Aorta (tissue), 5 donors: ENCODE measurements at regions not wholly inside any gene's neighbourhood (a gene's known extent, or its start where the extent isn't known, plus 50 kb on each side); places are given as distances from the start of the nearest gene placed in this dataset.
A peak's percentile ranks its signal among the peaks of the same experiment; 100 is the strongest.
"Not testable (repeated sequence)": the region's sequence is repeated elsewhere in the genome, so short reads cannot be mapped to it uniquely, and the experiment has no call there.

Experiments
- ATAC-seq: fragments of 200-7000 bp; cut with Tn5 transposase; one replicate; pipeline ENCODE4 v1.9.1; 2022; ENCODE audit warnings: moderate library complexity; ENCODE audit not compliant: low FRiP score
- DNase-seq, 2 donors: peaks; one replicate each; pipeline ENCODE4 v3.0.0-alpha.2; 2020
- H3K27ac ChIP-seq, 2 donors: one replicate each; pipeline ENCODE4 v1.5.1; 2013; ENCODE audit warnings: low read length in 2 of 2, mild to moderate bottlenecking in 2 of 2, moderate library complexity in 2 of 2, control low read depth in 1 of 2, inconsistent platforms in 1 of 2, low read depth in 1 of 2
- H3K27me3 ChIP-seq, 2 donors: one replicate each; pipeline ENCODE4 v1.6.1; 2013; ENCODE audit warnings: control low read depth in 1 of 2, low read length in 1 of 2, mild to moderate bottlenecking in 1 of 2, moderate library complexity in 1 of 2; ENCODE audit not compliant: insufficient read depth in 2 of 2, control insufficient read depth in 1 of 2
- H3K36me3 ChIP-seq, 2 donors: one replicate each; pipeline ENCODE4 v1.6.1; 2013; ENCODE audit warnings: control low read depth in 1 of 2, low read length in 1 of 2, mild to moderate bottlenecking in 1 of 2; ENCODE audit not compliant: insufficient read depth in 2 of 2, control insufficient read depth in 1 of 2
- H3K4me1 ChIP-seq, 2 donors: one replicate each; pipeline ENCODE4 v1.6.1; 2013; ENCODE audit warnings: low read length in 2 of 2, control low read depth in 1 of 2, mild to moderate bottlenecking in 1 of 2, moderate library complexity in 1 of 2; ENCODE audit not compliant: insufficient read depth in 2 of 2, control insufficient read depth in 1 of 2
- H3K4me3 ChIP-seq, 2 donors: one replicate each; pipeline ENCODE4 v1.5.1; 2013; ENCODE audit warnings: low read length in 2 of 2, control low read depth in 1 of 2, mild to moderate bottlenecking in 1 of 2
- H3K9me3 ChIP-seq: one replicate; pipeline ENCODE4 v1.6.1; 2013; ENCODE audit warnings: mild to moderate bottlenecking, low read length; ENCODE audit not compliant: control insufficient read depth
- WGBS, 2 donors: extraction: QIAGEN DNeasy Blood & Tissue Kit; methylation state at CpG; one replicate each; pipeline ENCODE4 v1.1.7; 2013; 5-methylcytosine and 5-hydroxymethylcytosine counted together
- intact Hi-C, 2 donors: fragments of 100-400 bp; cut with DNase I; formaldehyde crosslinking; loops; one replicate each; pipeline versions ENCODE4 v1.14.2 to v1.15.0; 2022
- donor health status: healthy with polysubstance abuse.
- donor health status: Bipolar disorder and iron deficiency.
- donor health status: DM: no; HTN: no; CAD: no.
- donor health status: DM: no; HTN: no; CAD: no.
- donor health status: DM: yes; HTN: yes; CAD: no.

- intact Hi-C loops = no loop called here
- H3K4me3 ChIP-seq = no peak overlapping the region
- DNase-seq = no peak
- ATAC-seq = no peak
- H3K9me3 ChIP-seq = no peaks in the 10 kb centered on the region
- no peaks in the 10 kb centered on the region for H3K27me3 ChIP-seq
- H3K36me3 ChIP-seq = no peaks in the 10 kb centered on the region
- 90 to 91% methylated on average over 4 of the region's 4 CpGs for WGBS, 2 donors
- no peaks in the 10 kb centered on the region for H3K4me1 ChIP-seq
- no peak overlapping the region for H3K27ac ChIP-seq
Observed at GRCh38 chr7:65287023-65287422, 86.6 kb upstream of the ZNF92 start.

GRCh38 chr7:65285906-65286864, 87.5 kb upstream of the ZNF92 start:
- Histone ChIP-seq H3K27ac (no peak overlapping the region), H3K9me3 (no peaks in the 10 kb centered on the region), H3K4me3 (no peak overlapping the region), H3K4me1 (no peaks in the 10 kb centered on the region), H3K36me3 (no peaks in the 10 kb centered on the region), H3K27me3 (no peaks in the 10 kb centered on the region)
- intact Hi-C loops = no loop called here
- ATAC-seq (no peak), DNase-seq (no peak)
- 82 to 88% methylated on average over 3 of the region's 3 CpGs for WGBS, 2 donors

- H3K27ac ChIP-seq, H3K4me3 ChIP-seq, H3K4me1 ChIP-seq, H3K9me3 ChIP-seq, intact Hi-C loops, H3K27me3 ChIP-seq, ATAC-seq, H3K36me3 ChIP-seq, DNase-seq: not testable (repeated sequence)
- WGBS, 2 donors = 93 to 96% methylated on average over 2 of the region's 2 CpGs
Observed at GRCh38 chr7:65285241-65285640, 88.4 kb upstream of the ZNF92 start.

- ATAC-seq = no peak
- 72 to 73% methylated on average over 2 of the region's 2 CpGs for WGBS, 2 donors
- Histone ChIP-seq H3K27me3 (no peaks in the 10 kb centered on the region), H3K27ac (no peak overlapping the region), H3K36me3 (no peaks in the 10 kb centered on the region), H3K9me3 (peaks cover 3% of the 10 kb centered on the region), H3K4me3 (no peak overlapping the region), H3K4me1 (no peaks in the 10 kb centered on the region)
- intact Hi-C loops = no loop called here
- no peak for DNase-seq
Observed at GRCh38 chr7:65279795-65280194, 93.9 kb upstream of the ZNF92 start.

- no peaks in the 10 kb centered on the region for H3K4me1 ChIP-seq
- no peak for ATAC-seq
- no peak overlapping the region for H3K4me3 ChIP-seq
- no peaks in the 10 kb centered on the region for H3K27me3 ChIP-seq
- intact Hi-C loops = no loop called here
- H3K36me3 ChIP-seq = no peaks in the 10 kb centered on the region
- H3K9me3 ChIP-seq = peaks cover 4% of the 10 kb centered on the region
- DNase-seq = no peak
- no peak overlapping the region for H3K27ac ChIP-seq
Observed at GRCh38 chr7:65276822-65277221, 96.8 kb upstream of the ZNF92 start.

GRCh38 chr7:65271502-65271901, 102.2 kb upstream of the ZNF92 start:
- H3K27ac ChIP-seq, H3K9me3 ChIP-seq, H3K36me3 ChIP-seq, intact Hi-C loops, H3K4me1 ChIP-seq, DNase-seq, H3K4me3 ChIP-seq, H3K27me3 ChIP-seq, ATAC-seq: not testable (repeated sequence)
- 95 to 96% methylated on average over 2 of the region's 2 CpGs for WGBS, 2 donors

- intact Hi-C loops = no loop called here
- Histone ChIP-seq H3K4me3 (peak overlapping the region in 1 of 2 donors; percentile 2), H3K27ac (no peak overlapping the region), H3K36me3 (no peaks in the 10 kb centered on the region), H3K9me3 (peaks cover under 1% of the 10 kb centered on the region), H3K27me3 (no peaks in the 10 kb centered on the region), H3K4me1 (no peaks in the 10 kb centered on the region)
- DNase-seq = peak in 1 of 2 donors; percentile 53
- no peak for ATAC-seq
- WGBS, 2 donors = 0 to 1% methylated on average over 37 of the region's 37 CpGs
Observed at GRCh38 chr7:65269150-65269856, 104.4 kb upstream of the ZNF92 start.

GRCh38 chr7:65268782-65269149, 104.9 kb upstream of the ZNF92 start:
- H3K36me3 ChIP-seq = no peaks in the 10 kb centered on the region
- no peak for DNase-seq
- H3K9me3 ChIP-seq = no peaks in the 10 kb centered on the region
- no peaks in the 10 kb centered on the region for H3K4me1 ChIP-seq
- intact Hi-C loops = no loop called here
- no peak for ATAC-seq
- no peaks in the 10 kb centered on the region for H3K27me3 ChIP-seq
- H3K27ac ChIP-seq = no peak overlapping the region
- H3K4me3 ChIP-seq = peak overlapping the region in 1 of 2 donors; percentile 2
- 41 to 49% methylated on average over 3 of the region's 3 CpGs for WGBS, 2 donors
